ENCODE measurements at regions not wholly inside any gene's neighbourhood (a gene's known extent, or its start where the extent isn't known, plus 50 kb on each side); places are given as distances from the start of the nearest gene placed in this dataset.
A peak's percentile ranks its signal among the peaks of the same experiment; 100 is the strongest.

GRCh38 chr14:42222924-42223471, 616.3 kb downstream of the LRFN5 start:
- Histone ChIP-seq H3K27me3 (ENCODE audit: control insufficient read depth, insufficient read depth, low read length) (no peaks in the 10 kb centered on the region), H3K4me1 (ENCODE audit: control insufficient read depth, insufficient read depth, low read length) (peaks cover 12% of the 10 kb centered on the region), H3K4me3 (ENCODE audit: low read depth in 2 of 2, low read length in 2 of 2) (no peak overlapping the region), H3K9me3 (ENCODE audit: control insufficient read depth, insufficient read depth, low read depth, low read length) (peaks cover 3% of the 10 kb centered on the region; the same call in 1 of the 2 replicates), H3K36me3 (ENCODE audit: control insufficient read depth, insufficient read depth, low read length) (no peaks in the 10 kb centered on the region), H3K27ac (ENCODE audit: low read length) (peak overlapping the region; percentile 86)
- ChIA-PET CTCF (no interaction called here), POLR2A (no interaction called here)
- no TSS peak for BruUV-seq (replicated peaks)
- DNase-seq (ENCODE audit: low read depth, low spot score) (no peak), ATAC-seq (peak; percentile 94)
- no peak for TF ChIP-seq SIN3A (IDR thresholded peaks at IDR 0.05; ENCODE audit: borderline replicate concordance, insufficient read depth, low read depth, low read length)
- TF ChIP-seq CTCF (IDR thresholded peaks at IDR 0.05): no peak
- no peak for TF ChIP-seq REST (IDR thresholded peaks at IDR 0.05; ENCODE audit: insufficient read depth in 1 of 2, low read depth in 2 of 2, low read length in 1 of 2)
- no peak for TF ChIP-seq POLR2AphosphoS5 (IDR thresholded peaks at IDR 0.05; ENCODE audit: low read depth, low read length)
- no peak for TF ChIP-seq TCF7L2 (IDR thresholded peaks at IDR 0.05; ENCODE audit: low read depth, low read length)
- intact Hi-C loops (cut with micrococcal nuclease; ENCODE audit: unreplicated experiment): no loop called here
- in situ Hi-C loops (cut with HindIII; ENCODE audit: low pct_unique_long_range_greater_than_20kb, low sequenced_read_pairs): no loop called here

GRCh38 chr14:42214981-42215491, 608.4 kb downstream of the LRFN5 start:
- Histone ChIP-seq H3K9me3 (ENCODE audit: control insufficient read depth, insufficient read depth, low read depth, low read length) (no peaks in the 10 kb centered on the region; the same call in 1 of the 2 replicates), H3K4me1 (ENCODE audit: control insufficient read depth, insufficient read depth, low read length) (no peaks in the 10 kb centered on the region), H3K27ac (ENCODE audit: low read length) (peak overlapping the region; percentile 35; the same call in 1 of the 2 replicates), H3K4me3 (ENCODE audit: low read depth in 2 of 2, low read length in 2 of 2) (no peak overlapping the region), H3K27me3 (ENCODE audit: control insufficient read depth, insufficient read depth, low read length) (no peaks in the 10 kb centered on the region), H3K36me3 (ENCODE audit: control insufficient read depth, insufficient read depth, low read length) (no peaks in the 10 kb centered on the region)
- intact Hi-C loops (cut with micrococcal nuclease; ENCODE audit: unreplicated experiment): no loop called here
- TF ChIP-seq SIN3A (IDR thresholded peaks at IDR 0.05; ENCODE audit: borderline replicate concordance, insufficient read depth, low read depth, low read length) (no peak), REST (IDR thresholded peaks at IDR 0.05; ENCODE audit: insufficient read depth in 1 of 2, low read depth in 2 of 2, low read length in 1 of 2) (no peak), POLR2AphosphoS5 (IDR thresholded peaks at IDR 0.05; ENCODE audit: low read depth, low read length) (peak; percentile 23; the same call in 1 of the 2 replicates), CTCF (IDR thresholded peaks at IDR 0.05) (no peak), TCF7L2 (IDR thresholded peaks at IDR 0.05; ENCODE audit: low read depth, low read length) (no peak)
- peak; percentile 89 for DNase-seq (ENCODE audit: low read depth, low spot score)
- peak; percentile 98 for ATAC-seq
- CTCF ChIA-PET: no interaction called here
- POLR2A ChIA-PET: no interaction called here
- in situ Hi-C loops (cut with HindIII; ENCODE audit: low pct_unique_long_range_greater_than_20kb, low sequenced_read_pairs): no loop called here
- no TSS peak for BruUV-seq (replicated peaks)

Measured in Panc1 (cell line).